ENCODE measurements at regions not wholly inside any gene's neighbourhood (a gene's known extent, or its start where the extent isn't known, plus 50 kb on each side); places are given as distances from the start of the nearest gene placed in this dataset.

GRCh38 chr5:4735261-4735660, 404.9 kb upstream of the ADAMTS16 start:
- intact Hi-C loops (cut with micrococcal nuclease), result no loop called here
- Mint-ChIP-seq H3K9me3 (peaks cover 10% of the 10 kb centered on the region), H3K27me3 (no peaks in the 10 kb centered on the region), H3K36me3 (ENCODE audit: low read depth) (no peaks in the 10 kb centered on the region), H3K4me3 (no peak overlapping the region), H3K4me1 (no peaks in the 10 kb centered on the region), H3K27ac (no peak overlapping the region)
- no peak for TF ChIP-seq CTCF (IDR thresholded peaks at IDR 0.05)
- ATAC-seq (ENCODE audit: low read depth) (no peak), DNase-seq (no peak)
- CTCF ChIA-PET, result no interaction called here
- POLR2A ChIA-PET, result no interaction called here

GRCh38 chr5:4737868-4738267, 402.3 kb upstream of the ADAMTS16 start:
- Mint-ChIP-seq H3K9me3 (peaks cover 10% of the 10 kb centered on the region), H3K4me1 (no peaks in the 10 kb centered on the region), H3K36me3 (ENCODE audit: low read depth) (no peaks in the 10 kb centered on the region), H3K4me3 (no peak overlapping the region), H3K27ac (no peak overlapping the region), H3K27me3 (no peaks in the 10 kb centered on the region)
- ATAC-seq (ENCODE audit: low read depth) (no peak), DNase-seq (no peak)
- no peak for TF ChIP-seq CTCF (IDR thresholded peaks at IDR 0.05)
- CTCF ChIA-PET, result no interaction called here
- POLR2A ChIA-PET, result no interaction called here
- intact Hi-C loops (cut with micrococcal nuclease), result no loop called here

- CTCF ChIA-PET, result no interaction called here
- DNase-seq (no peak), ATAC-seq (ENCODE audit: low read depth) (no peak)
- Mint-ChIP-seq H3K4me1 (no peaks in the 10 kb centered on the region), H3K4me3 (no peak overlapping the region), H3K27ac (no peak overlapping the region), H3K36me3 (ENCODE audit: low read depth) (no peaks in the 10 kb centered on the region), H3K27me3 (no peaks in the 10 kb centered on the region), H3K9me3 (peaks cover 10% of the 10 kb centered on the region)
- intact Hi-C loops (cut with micrococcal nuclease), result no loop called here
- POLR2A ChIA-PET, result no interaction called here
- no peak for TF ChIP-seq CTCF (IDR thresholded peaks at IDR 0.05)
These were observed 401.8 kb upstream of the ADAMTS16 start for GRCh38 chr5:4738298-4738697.

- DNase-seq, result no peak
- H3K27me3 Mint-ChIP-seq, result no peaks in the 10 kb centered on the region
- no peak overlapping the region for H3K27ac Mint-ChIP-seq
- no peaks in the 10 kb centered on the region for H3K36me3 Mint-ChIP-seq (ENCODE audit: low read depth)
- TF ChIP-seq CTCF (IDR thresholded peaks at IDR 0.05), result no peak
- no peaks in the 10 kb centered on the region for H3K4me1 Mint-ChIP-seq
- CTCF ChIA-PET, result no interaction called here
- H3K4me3 Mint-ChIP-seq, result no peak overlapping the region
- peaks cover 7% of the 10 kb centered on the region for H3K9me3 Mint-ChIP-seq
- intact Hi-C loops (cut with micrococcal nuclease), result no loop called here
- POLR2A ChIA-PET, result no interaction called here
- no peak for ATAC-seq (ENCODE audit: low read depth)
These were observed 400.0 kb upstream of the ADAMTS16 start for GRCh38 chr5:4740156-4740555.

- POLR2A ChIA-PET, result no interaction called here
- CTCF ChIA-PET, result no interaction called here
- Mint-ChIP-seq H3K4me1 (no peaks in the 10 kb centered on the region), H3K36me3 (ENCODE audit: low read depth) (no peaks in the 10 kb centered on the region), H3K9me3 (no peaks in the 10 kb centered on the region), H3K27ac (no peak overlapping the region), H3K27me3 (no peaks in the 10 kb centered on the region), H3K4me3 (no peak overlapping the region)
- intact Hi-C loops (cut with micrococcal nuclease), result no loop called here
- TF ChIP-seq CTCF (IDR thresholded peaks at IDR 0.05), result no peak
- DNase-seq, result no peak
- ATAC-seq (ENCODE audit: low read depth), result no peak
These were observed 381.6 kb upstream of the ADAMTS16 start for GRCh38 chr5:4758550-4758949.

All from activated B cell treated with CpG ODN at 0.5 μM for 24 hours (primary cell).